GM10266 (cell line): ENCODE measurements at regions not wholly inside any gene's neighbourhood (a gene's known extent, or its start where the extent isn't known, plus 50 kb on each side); places are given as distances from the start of the nearest gene placed in this dataset.
"Not testable (repeated sequence)": the region's sequence is repeated elsewhere in the genome, so short reads cannot be mapped to it uniquely, and the experiment has no call there.

Source experiments
- DNase-seq: peaks from one replicate; pipeline ENCODE4 v3.0.0; 2012; ENCODE audit errors: extremely low spot score
- CTCF ChIP-seq: IDR thresholded peaks from 2 replicates; pipeline ENCODE4 v1.5.1; 2012; ENCODE audit warnings: mild to moderate bottlenecking, low read depth; ENCODE audit not compliant: control insufficient read depth, insufficient read depth; ENCODE audit errors: missing control alignments

DNA sequence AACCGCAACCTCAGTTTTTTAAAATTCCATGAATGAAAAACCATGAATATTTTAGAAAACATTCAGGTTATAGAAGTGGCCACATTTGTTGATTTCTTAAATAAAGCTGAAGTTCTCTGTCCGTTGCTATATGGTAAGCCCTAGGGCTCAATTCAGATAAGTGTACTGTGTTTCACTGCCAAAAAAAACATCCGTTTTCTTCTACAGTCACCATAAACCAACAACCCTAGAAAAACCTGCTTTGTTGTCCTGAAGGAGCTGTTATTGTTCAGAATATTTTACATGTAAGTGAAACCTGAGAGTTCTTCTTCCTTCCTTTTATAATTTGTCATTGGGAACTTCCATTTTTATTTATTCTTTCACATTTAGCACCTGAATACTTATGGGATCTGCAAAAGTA, 274.1 kb downstream of the TFAP2A start:
- no peak for TF ChIP-seq CTCF
- DNase-seq = no peak

GRCh38 chr6:10140136-10140535, 274.7 kb downstream of the TFAP2A start:
- no peak for DNase-seq
- no peak for TF ChIP-seq CTCF

GRCh38 chr6:10138917-10139316, 276.0 kb downstream of the TFAP2A start:
- no peak for TF ChIP-seq CTCF
- no peak for DNase-seq

GRCh38 chr6:10136636-10137035, 278.2 kb downstream of the TFAP2A start:
- DNase-seq = no peak
- TF ChIP-seq CTCF = no peak

GRCh38 chr6:10134185-10134584, 280.7 kb downstream of the TFAP2A start:
- DNase-seq = not testable (repeated sequence)

- no peak for DNase-seq
- TF ChIP-seq CTCF = no peak
Measured at GRCh38 chr6:10128721-10129120, 286.2 kb downstream of the TFAP2A start.

GRCh38 chr6:10122164-10122563, 292.7 kb downstream of the TFAP2A start:
- TF ChIP-seq CTCF = no peak
- DNase-seq = no peak

DNA sequence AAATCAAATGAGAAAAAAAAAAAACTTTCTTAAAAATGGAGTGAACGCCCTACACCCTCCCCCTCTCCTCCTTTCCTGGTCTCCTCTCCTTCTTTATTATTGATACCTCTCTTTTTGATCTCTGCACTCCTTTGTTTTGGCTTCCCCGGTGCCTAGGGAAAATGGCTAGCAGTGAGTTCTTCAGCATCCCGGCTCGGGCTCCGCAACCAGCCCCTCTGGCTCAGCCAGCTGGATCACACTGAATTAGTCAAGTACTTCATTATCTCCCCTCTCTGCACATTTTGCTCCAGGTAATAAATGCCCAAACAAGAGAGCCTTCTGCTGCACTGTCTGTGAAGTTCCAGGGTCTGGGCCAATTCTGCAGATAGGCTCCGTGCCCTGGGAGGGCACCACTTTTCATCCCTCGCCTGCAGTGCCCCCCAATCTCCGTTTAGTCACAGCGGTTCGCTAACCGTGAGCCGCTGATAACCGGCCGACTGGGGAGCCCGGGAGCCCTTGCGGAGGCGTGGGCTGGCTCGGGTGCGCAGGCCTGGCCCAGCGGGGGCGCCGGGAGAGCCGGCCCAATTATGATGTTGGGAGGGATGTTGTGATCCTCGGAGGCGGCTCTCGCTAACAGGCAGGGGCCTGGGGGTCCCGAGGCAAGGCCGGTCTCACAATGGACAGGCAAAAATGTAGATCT, 301.9 kb downstream of the TFAP2A start:
- no peak for DNase-seq
- TF ChIP-seq CTCF = no peak
